NCI-H748 (cell line): ENCODE measurements at regions not wholly inside any gene's neighbourhood (a gene's known extent, or its start where the extent isn't known, plus 50 kb on each side); places are given as distances from the start of the nearest gene placed in this dataset.
"Not testable (repeated sequence)": the region's sequence is repeated elsewhere in the genome, so short reads cannot be mapped to it uniquely, and the experiment has no call there.

Experiments used
- DNase-seq: peaks from one replicate; lab custom pipeline; 2025; ENCODE audit not compliant: unreplicated experiment; lab: John Stamatoyannopoulos, UW

DNA sequence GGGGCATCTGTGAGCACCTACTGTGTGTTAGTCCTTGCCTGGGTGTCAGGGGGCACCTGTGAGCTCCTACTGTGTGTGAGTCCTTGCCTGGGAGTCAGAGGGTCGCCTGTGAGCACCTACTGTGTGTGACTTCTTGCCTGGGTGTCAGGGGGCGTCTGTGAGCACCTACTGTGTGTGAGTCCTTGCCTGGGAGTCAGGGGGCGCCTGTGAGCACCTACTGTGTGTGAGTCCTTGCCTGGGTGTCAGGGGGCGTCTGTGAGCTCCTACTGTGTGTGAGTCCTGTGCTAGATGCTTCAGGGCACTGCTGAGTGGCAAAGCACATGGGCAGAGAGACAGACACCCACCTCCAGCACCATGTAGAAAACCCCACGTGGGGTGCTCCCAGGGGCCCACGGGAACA, 66.9 kb upstream of the COL5A1 start:
- DNase-seq: not testable (repeated sequence)

DNA sequence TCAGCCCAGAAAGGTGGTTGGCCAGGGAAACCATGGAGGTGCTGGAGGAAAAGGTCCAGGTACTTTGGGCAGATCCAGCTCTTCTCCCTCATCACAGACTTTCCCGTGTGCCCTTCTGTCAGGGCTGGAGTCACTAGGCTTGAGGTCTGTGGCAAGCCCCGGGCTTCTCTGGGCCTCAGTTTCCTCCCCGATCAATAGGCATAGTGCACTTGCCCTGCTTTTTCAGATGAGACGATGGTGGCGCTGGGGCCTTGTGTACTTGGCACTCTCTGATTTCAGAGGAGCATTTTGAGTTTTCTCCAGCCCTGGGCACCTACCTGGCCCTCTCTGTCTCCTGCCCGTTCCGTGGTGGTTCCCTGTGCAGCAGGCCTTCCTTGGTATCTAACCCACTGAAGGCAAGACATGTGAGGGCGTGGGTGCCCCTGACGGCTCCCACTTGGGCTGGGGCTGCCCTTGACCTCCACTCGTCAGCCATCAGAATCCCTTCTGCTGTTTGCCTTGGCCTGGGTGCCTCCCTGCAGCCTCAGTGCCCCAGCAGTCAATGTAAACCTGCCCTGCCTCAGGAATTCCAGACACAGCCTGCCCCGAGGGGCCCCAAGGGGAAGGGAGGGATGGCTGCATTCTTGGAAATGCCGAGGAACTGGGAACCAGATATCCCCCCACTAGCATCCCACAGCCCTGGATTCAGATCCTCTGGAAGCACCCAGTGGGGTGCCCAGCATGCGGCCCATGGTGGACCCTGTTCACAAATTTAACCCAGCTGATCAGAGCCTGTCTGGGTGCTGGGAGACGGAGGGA, 66.3 kb upstream of the COL5A1 start:
- DNase-seq: no peak

DNA sequence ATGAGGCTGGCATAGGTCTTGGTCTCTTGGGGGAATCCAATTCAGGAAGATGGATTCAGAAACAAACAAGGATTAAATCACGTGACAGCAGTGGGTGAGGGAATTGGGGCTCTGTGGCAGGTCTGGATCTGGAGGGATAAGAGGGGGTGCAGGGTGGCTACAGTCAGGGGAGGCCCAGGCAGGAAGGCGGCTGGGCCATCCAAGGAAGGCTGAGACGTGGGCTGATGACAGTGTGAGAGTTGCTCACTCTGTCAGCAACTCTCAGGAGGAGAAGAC, 65.8 kb upstream of the COL5A1 start:
- DNase-seq: no peak

DNA sequence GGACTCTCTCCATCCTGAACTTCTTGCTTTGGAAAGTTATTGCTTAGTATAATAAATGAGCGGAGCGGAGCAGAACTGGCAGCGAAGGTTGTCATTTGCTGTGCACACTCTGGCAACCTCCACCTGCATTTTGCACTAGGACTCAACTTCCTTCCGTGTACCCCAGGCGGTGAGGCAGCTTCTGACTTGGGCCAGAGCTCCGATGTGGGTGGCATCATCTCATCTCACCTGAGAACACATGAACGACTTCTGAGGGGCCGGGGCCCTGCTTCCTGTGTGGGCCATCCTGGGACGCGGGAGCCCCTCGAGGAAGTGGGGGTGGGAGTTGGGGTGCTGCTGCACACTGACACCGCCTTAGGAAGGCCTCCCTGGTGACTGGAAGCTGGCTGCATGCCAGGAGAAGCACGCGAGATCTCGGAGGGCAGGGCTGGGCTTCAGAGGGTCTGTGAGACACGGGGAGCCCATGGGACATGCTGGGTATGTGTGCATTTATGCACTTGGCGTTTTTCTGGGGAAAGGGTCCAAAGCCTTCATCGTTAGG, 56.5 kb upstream of the COL5A1 start:
- no peak for DNase-seq

DNA sequence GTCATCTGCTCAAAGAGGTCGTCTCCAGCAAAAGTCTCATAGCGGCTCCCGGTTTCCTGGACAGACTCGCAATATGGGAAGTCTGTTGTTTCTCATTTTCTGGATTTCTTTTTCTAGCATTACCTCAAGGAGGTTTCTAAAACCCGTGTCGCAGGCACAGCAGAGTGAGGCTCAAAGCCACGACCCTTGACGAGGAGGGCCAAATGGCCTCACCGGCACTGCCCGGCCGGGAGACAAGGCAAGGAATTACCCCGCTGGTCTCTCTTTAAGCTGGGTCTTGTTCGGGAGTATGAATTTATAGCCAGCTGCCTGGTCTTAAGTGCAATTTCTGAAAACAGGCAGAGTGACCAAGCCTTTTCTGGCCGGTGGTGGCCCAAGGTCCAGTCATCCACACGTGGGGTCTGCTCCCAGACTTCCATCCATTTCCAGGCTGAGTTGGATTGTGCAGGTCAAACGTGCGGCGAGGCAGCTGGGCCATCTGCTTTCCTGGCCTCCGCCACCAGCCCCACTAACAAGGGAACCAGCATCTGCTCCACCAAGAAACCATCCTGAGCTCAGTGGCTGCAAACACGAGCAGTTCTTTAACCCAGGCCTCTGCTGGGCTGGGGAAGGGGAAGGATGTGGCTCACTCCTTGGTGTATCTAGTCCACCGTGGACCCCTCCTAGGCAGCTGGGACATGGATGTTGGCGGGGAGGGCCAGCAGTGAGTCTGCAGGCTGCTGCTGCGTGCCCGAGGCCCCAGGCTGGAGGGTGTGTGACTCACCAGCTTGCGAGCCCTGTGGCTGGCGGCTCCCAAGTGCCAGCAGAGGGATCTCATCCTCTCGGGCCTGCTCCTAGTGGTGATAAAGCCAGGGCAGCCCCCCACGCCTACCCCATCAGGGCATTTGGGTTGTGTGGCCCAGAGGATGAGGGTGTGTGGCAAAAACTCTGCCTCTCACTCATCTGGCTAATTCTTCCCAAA, 55.6 kb upstream of the COL5A1 start:
- no peak for DNase-seq

DNA sequence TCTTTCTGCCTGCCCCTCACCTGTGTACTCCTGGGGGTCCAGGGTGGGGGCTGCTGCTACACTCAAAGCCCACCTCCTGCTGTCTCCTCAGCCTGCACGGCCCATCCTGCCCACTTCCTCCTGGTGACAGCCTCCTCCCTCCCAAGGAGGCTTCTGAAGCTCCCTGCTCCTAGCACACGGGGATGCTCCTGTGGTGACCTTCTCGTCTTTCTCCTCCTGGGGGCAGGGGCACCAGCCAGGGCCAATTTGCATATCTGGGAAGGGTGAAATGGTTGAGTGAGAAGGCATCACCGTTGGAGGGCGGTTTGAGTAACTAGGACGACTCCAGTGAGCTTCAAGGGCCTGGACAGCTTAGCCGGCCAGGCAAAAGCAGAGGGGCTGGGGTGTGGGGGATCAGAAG, 51.9 kb upstream of the COL5A1 start:
- no peak for DNase-seq

DNA sequence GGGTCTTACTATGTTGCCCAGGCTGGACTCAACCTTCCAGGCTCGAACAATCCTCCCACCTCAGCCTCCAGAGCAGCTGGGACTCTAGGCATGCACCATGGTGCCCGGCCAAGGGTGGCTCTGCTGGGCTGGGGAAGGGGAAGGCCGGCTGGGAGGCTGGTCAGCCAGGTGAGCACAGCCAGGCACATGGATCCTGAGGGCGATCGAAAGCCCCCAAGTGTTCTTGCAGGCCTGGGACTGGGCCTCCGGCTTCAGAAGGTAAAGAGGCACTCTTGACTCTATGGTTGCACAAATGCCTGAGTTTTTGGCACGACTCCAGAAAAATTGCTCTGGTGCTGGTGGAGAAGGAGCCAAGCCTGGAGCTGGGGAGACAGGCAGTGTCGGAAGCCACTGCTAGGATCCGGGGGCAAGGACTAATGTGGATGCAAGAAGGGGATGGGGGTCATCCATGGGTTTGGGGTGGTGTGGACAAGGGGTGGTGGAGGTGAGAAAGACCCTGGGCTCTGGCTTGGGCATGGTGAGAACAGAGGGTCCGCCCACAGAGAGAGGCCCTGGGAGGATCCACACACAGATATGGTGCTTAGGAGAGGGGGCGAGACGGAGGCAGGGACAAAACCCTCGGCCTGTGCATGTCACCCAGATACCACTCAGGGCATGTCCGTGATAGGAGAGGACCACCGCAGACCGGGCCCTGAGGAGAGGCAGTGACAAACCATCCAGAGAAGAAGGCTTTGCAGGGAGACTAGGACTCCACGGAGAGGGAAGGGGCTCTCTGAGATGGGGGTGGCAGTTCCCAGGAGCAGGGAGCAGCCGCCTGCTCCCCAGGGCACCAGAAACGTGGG, 51.1 kb upstream of the COL5A1 start:
- DNase-seq: no peak

DNA sequence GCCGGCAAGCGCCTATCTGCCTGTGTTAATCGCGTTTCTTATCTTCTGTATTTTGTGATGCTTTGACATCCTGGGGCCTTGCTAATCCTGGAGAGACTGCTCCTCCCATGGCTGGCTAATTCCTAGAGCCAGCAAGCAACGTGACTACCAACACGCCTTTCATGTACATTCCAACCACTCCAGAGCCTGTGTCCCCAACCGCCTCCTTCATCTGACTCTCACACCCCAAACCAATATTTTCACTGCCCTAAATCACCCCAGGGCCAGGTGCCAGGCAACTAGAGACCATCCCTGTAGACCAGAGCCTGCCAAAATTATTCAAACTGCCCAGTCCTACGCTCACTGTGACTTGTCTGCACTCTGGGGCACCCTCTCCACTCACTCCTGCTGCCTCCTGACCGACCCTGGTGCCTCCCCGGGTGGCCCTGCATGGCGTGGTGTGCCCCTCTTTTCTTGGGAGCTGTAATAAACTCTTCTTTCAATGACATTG, 50.5 kb upstream of the COL5A1 start:
- DNase-seq: no peak

DNA sequence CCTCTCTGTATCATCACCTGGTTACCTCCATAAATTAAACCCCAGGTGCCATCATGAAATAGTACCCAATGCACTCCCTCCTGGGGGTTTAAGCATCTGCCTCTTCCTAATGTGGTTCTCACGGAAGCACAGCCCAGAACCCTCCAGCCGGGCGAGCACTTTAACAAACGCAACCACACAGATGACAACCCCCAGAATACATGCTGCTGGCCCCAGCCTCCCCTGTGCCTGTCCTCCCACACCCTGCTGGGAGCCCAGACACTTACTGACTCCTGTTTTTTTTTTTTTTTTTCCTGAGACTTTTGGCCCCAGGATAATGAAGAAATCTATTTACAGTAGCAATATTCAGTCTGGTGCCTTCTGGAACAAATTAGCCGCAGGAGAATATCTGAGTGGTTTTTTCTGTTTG, 50.0 kb upstream of the COL5A1 start:
- DNase-seq: no peak
